Prostate gland (tissue), 2 donors: ENCODE measurements at regions not wholly inside any gene's neighbourhood (a gene's known extent, or its start where the extent isn't known, plus 50 kb on each side); places are given as distances from the start of the nearest gene placed in this dataset.

Source experiments
- DNase-seq: peaks from one replicate; pipeline ENCODE4 v3.0.0-alpha.2; 2019; ENCODE audit warnings: low spot score
- H3K27ac ChIP-seq, 2 donors: fragments of 200-600 bp; sonication (generic); 2 replicates each; pipeline ENCODE4 v1.5.1; 2017 to 2019
- H3K27me3 ChIP-seq: fragments of 200-600 bp; sonication (generic); replicated peaks from 2 replicates; pipeline ENCODE4 v1.5.1; 2019; ENCODE audit not compliant: insufficient read depth
- H3K36me3 ChIP-seq, 2 donors: fragments of 200-600 bp; sonication (generic); 1 replicate in 1 of 2; 2 replicates in 1 of 2; pipeline versions ENCODE4 v1.5.1 to v1.8.1; 2017 to 2019
- H3K4me1 ChIP-seq: fragments of 200-600 bp; sonication (generic); replicated peaks from 2 replicates; pipeline ENCODE4 v1.5.1; 2019
- H3K4me3 ChIP-seq, 2 donors: fragments of 200-600 bp; sonication (generic); 2 replicates each; pipeline ENCODE4 v1.5.1; 2017 to 2019
- H3K9me3 ChIP-seq: fragments of 200-600 bp; sonication (generic); 2 replicates; pipeline ENCODE4 v1.5.1; 2017
- CTCF ChIP-seq, 4 experiments: fragments of 200-600 bp in 2 of 4; fragments of 450-650 bp in 2 of 4; sonication (generic) in 2 of 4; IDR thresholded peaks; 1 replicate in 3 of 4; 2 replicates in 1 of 4; pipeline ENCODE4 v1.5.1; 2016 to 2019; ENCODE audit warnings: antibody characterized with exemption in 4 of 4, mild to moderate bottlenecking in 2 of 4, moderate library complexity in 2 of 4
- POLR2A ChIP-seq: fragments of 450-650 bp; IDR thresholded peaks from one replicate; pipeline ENCODE4 v1.6.1; 2016; ENCODE audit warnings: antibody characterized with exemption, mild to moderate bottlenecking
- POLR2AphosphoS5 ChIP-seq: sonication (generic); formaldehyde crosslinking; IDR thresholded peaks from one replicate; pipeline ENCODE4 v1.6.1; 2017; ENCODE audit warnings: antibody characterized with exemption
- WGBS: methylation state at CpG from one replicate; pipeline ENCODE4 v1.1.5; 2018; 5-methylcytosine and 5-hydroxymethylcytosine counted together
- intact Hi-C: fragments of 100-400 bp; cut with DNase I; formaldehyde crosslinking; loops from one replicate; pipeline ENCODE4 v1.14.2; 2022

- Histone ChIP-seq H3K4me3 (no peak overlapping the region), H3K4me1 (no peaks in the 10 kb centered on the region), H3K36me3 (no peaks in the 10 kb centered on the region), H3K9me3 (no peaks in the 10 kb centered on the region), H3K27ac (no peak overlapping the region), H3K27me3 (no peaks in the 10 kb centered on the region)
- TF ChIP-seq POLR2A: no peak
- TF ChIP-seq CTCF (IDR thresholded peaks at IDR 0.05): no peak
- no peak for TF ChIP-seq POLR2AphosphoS5
- no peak for DNase-seq
- WGBS: 76% methylated on average over 1 of the region's 1 CpG
- intact Hi-C loops: no loop called here
Observed at GRCh38 chr7:45447296-45447695, 126.9 kb upstream of the ADCY1 start.

GRCh38 chr7:45450571-45451204 is 123.5 kb upstream of the ADCY1 start:
- DNase-seq: no peak
- no peaks in the 10 kb centered on the region for H3K36me3 ChIP-seq
- H3K27ac ChIP-seq: no peak overlapping the region
- WGBS: 84% methylated on average over 2 of the region's 2 CpGs
- H3K4me1 ChIP-seq: no peaks in the 10 kb centered on the region
- H3K9me3 ChIP-seq: no peaks in the 10 kb centered on the region
- TF ChIP-seq CTCF (IDR thresholded peaks at IDR 0.05) (no peak), POLR2AphosphoS5 (no peak), POLR2A (no peak)
- no peak overlapping the region for H3K4me3 ChIP-seq
- H3K27me3 ChIP-seq: no peaks in the 10 kb centered on the region
- intact Hi-C loops: no loop called here

GRCh38 chr7:45451342-45452035 is 122.7 kb upstream of the ADCY1 start:
- WGBS: 51% methylated on average over 2 of the region's 2 CpGs
- H3K9me3 ChIP-seq: no peaks in the 10 kb centered on the region
- H3K4me1 ChIP-seq: no peaks in the 10 kb centered on the region
- no peaks in the 10 kb centered on the region for H3K36me3 ChIP-seq
- H3K27ac ChIP-seq: no peak overlapping the region
- intact Hi-C loops: no loop called here
- TF ChIP-seq POLR2AphosphoS5 (no peak), POLR2A (no peak), CTCF (IDR thresholded peaks at IDR 0.05) (no peak)
- DNase-seq: no peak
- no peaks in the 10 kb centered on the region for H3K27me3 ChIP-seq
- H3K4me3 ChIP-seq: no peak overlapping the region

- Histone ChIP-seq H3K4me1 (no peaks in the 10 kb centered on the region), H3K36me3 (no peaks in the 10 kb centered on the region), H3K27ac (no peak overlapping the region), H3K9me3 (no peaks in the 10 kb centered on the region), H3K27me3 (no peaks in the 10 kb centered on the region), H3K4me3 (no peak overlapping the region)
- intact Hi-C loops: no loop called here
- DNase-seq: no peak
- 66% methylated on average over 3 of the region's 3 CpGs for whole genome bisulfite sequencing
- TF ChIP-seq POLR2A (no peak), CTCF (IDR thresholded peaks at IDR 0.05) (no peak)
Observed at GRCh38 chr7:45454771-45455170, 119.4 kb upstream of the ADCY1 start.

- H3K27ac ChIP-seq: no peak overlapping the region
- WGBS: 60% methylated on average over 2 of the region's 4 CpGs
- TF ChIP-seq POLR2AphosphoS5 (no peak), POLR2A (no peak)
- intact Hi-C loops: no loop called here
- H3K9me3 ChIP-seq: no peaks in the 10 kb centered on the region
- H3K4me1 ChIP-seq: no peaks in the 10 kb centered on the region
- H3K4me3 ChIP-seq: no peak overlapping the region
- no peaks in the 10 kb centered on the region for H3K36me3 ChIP-seq
- no peaks in the 10 kb centered on the region for H3K27me3 ChIP-seq
- DNase-seq: no peak
Observed at GRCh38 chr7:45455662-45456061, 118.5 kb upstream of the ADCY1 start.
